ENCODE measurements at regions not wholly inside any gene's neighbourhood (a gene's known extent, or its start where the extent isn't known, plus 50 kb on each side); places are given as distances from the start of the nearest gene placed in this dataset.
"Not testable (repeated sequence)": the region's sequence is repeated elsewhere in the genome, so short reads cannot be mapped to it uniquely, and the experiment has no call there.

DNA sequence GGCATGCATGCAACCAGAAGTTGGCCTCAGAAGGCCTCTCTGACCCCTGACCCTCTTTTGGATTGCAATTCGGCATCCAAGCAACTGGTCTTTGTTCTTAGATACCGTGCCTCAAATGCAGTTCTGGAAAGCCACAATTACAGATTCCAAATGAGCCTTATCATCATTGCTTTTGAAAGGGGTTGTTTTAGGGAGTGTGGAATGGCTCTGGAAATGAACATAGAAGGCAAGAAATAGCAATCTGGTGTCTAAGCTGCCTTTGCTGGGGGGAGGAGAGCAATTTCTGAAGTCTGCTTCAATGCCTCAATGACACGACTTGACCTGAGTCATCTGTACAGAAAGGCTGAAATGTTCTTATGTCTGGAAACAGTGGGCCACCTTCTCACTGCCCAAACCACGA lies 250.1 kb downstream of the NUAK1 start:
- intact Hi-C loops (cut with DNase I), result no loop called here

DNA sequence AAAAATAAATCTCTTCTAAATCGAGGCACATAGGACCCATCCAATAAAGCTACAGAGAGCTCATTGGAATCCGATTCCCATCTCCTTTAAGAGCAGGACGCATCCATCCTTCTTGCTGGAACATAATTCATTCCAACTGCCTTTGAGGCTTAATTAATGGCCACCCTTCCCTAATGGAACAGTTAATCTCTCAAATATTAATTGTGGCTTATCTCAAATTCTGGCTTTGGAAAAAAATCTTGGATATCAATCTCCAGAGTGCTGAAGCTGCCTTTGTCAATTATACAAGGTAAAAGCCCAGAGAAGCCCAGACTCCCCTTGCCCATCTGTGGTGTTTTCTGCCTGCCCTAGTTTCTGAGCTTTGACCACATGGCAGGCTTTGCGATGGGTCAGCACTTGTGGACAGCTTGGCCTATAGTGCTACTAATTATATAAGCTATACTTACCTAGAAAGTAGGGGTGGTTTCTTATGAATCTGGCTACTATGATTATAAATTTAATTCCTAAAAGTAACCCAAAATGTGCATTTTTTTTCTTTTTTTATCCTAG lies 246.3 kb downstream of the NUAK1 start:
- Histone ChIP-seq H3K4me3 (no peak overlapping the region), H3K36me3 (no peaks in the 10 kb centered on the region), H3K4me1 (replicated peaks) (no peaks in the 10 kb centered on the region), H3K9me3 (no peaks in the 10 kb centered on the region), H3K27me3 (replicated peaks; ENCODE audit: insufficient read depth) (no peaks in the 10 kb centered on the region), H3K27ac (no peak overlapping the region)
- intact Hi-C loops (cut with DNase I), result no loop called here
- no peak for DNase-seq (ENCODE audit: low spot score)
- TF ChIP-seq POLR2A (IDR thresholded peaks at IDR 0.05) (no peak), POLR2AphosphoS5 (IDR thresholded peaks at IDR 0.05) (no peak)
- TF ChIP-seq, protein P1, sequence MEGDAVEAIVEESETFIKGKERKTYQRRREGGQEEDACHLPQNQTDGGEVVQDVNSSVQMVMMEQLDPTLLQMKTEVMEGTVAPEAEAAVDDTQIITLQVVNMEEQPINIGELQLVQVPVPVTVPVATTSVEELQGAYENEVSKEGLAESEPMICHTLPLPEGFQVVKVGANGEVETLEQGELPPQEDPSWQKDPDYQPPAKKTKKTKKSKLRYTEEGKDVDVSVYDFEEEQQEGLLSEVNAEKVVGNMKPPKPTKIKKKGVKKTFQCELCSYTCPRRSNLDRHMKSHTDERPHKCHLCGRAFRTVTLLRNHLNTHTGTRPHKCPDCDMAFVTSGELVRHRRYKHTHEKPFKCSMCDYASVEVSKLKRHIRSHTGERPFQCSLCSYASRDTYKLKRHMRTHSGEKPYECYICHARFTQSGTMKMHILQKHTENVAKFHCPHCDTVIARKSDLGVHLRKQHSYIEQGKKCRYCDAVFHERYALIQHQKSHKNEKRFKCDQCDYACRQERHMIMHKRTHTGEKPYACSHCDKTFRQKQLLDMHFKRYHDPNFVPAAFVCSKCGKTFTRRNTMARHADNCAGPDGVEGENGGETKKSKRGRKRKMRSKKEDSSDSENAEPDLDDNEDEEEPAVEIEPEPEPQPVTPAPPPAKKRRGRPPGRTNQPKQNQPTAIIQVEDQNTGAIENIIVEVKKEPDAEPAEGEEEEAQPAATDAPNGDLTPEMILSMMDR (IDR thresholded peaks at IDR 0.05), result no peak
- 63% methylated on average over 4 of the region's 4 CpGs for WGBS

More for the DNA sequence above, 250.1 kb downstream of the NUAK1 start:
- TF ChIP-seq POLR2AphosphoS5 (IDR thresholded peaks at IDR 0.05) (no peak), POLR2A (IDR thresholded peaks at IDR 0.05) (no peak)
- H3K27ac ChIP-seq, result no peak overlapping the region
- no peaks in the 10 kb centered on the region for H3K4me1 ChIP-seq (replicated peaks)
- H3K27me3 ChIP-seq (replicated peaks; ENCODE audit: insufficient read depth), result no peaks in the 10 kb centered on the region
- H3K9me3 ChIP-seq, result no peaks in the 10 kb centered on the region
- WGBS, result 75% methylated on average over 4 of the region's 4 CpGs
- DNase-seq (ENCODE audit: low spot score), result no peak
- no peaks in the 10 kb centered on the region for H3K36me3 ChIP-seq
- H3K4me3 ChIP-seq, result no peak overlapping the region

DNA sequence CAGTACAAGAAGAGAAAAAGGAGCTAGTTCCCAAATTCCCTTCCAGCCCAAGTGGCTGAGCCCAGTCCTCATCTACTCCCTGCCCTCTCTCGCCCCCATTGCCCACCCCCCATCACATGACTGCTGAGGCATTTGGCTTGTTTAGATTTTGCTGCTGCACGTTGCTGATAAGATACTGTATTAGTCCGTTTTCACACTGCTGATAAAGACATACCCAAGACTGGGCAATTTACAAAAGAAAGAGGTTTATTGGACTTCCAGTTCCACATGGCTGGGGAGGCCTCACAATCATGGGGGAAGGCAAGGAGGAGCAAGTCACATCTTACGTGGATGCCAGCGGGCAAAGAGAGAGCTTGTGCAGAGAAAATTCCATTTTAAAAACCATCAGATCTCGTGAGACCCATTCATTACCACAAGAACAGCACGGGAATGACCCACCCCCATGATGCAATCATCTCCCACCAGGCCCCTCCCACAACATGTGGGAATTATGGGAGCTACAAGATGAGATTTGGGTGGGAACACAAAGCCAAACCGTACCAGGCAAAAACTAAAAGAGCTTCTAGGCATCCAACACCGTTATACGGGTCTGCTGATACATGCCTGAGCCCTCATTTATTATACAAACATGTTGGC lies 243.4 kb downstream of the NUAK1 start:
- DNase-seq (ENCODE audit: low spot score); H3K27me3 ChIP-seq (replicated peaks; ENCODE audit: insufficient read depth); H3K4me3 ChIP-seq; H3K27ac ChIP-seq; H3K9me3 ChIP-seq; intact Hi-C loops (cut with DNase I); H3K36me3 ChIP-seq; H3K4me1 ChIP-seq (replicated peaks): not testable (repeated sequence)
- WGBS, result 91% methylated on average over 10 of the region's 10 CpGs

DNA sequence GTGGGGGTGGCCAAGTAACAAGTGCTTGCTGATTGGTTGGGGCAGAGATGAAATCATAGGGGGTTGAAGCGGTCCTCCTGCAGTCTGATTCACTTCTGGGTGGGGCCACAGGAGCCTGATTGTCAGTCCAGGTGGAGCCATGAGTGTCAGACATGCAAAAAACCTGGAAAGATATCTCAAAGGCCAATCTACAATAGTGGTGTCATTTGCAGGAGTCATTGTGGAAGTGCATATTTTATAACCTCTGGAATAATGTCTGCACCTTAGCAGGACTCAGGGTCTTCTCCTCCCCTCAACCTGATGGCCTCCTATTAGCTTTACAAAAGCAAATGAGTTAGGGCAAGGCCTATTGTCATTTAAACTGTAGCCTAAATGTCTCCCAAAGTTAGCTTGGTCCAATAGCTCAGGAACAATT lies 241.4 kb downstream of the NUAK1 start:
- Histone ChIP-seq H3K27ac (no peak overlapping the region), H3K36me3 (no peaks in the 10 kb centered on the region), H3K9me3 (no peaks in the 10 kb centered on the region), H3K4me1 (replicated peaks) (no peaks in the 10 kb centered on the region), H3K27me3 (replicated peaks; ENCODE audit: insufficient read depth) (no peaks in the 10 kb centered on the region), H3K4me3 (no peak overlapping the region)
- 68% methylated on average over 1 of the region's 1 CpG for WGBS
- DNase-seq (ENCODE audit: low spot score), result no peak
- TF ChIP-seq, protein P1 (IDR thresholded peaks at IDR 0.05), result no peak
- TF ChIP-seq POLR2A (IDR thresholded peaks at IDR 0.05), result no peak
- TF ChIP-seq POLR2AphosphoS5 (IDR thresholded peaks at IDR 0.05), result no peak
- intact Hi-C loops (cut with DNase I), result no loop called here

DNA sequence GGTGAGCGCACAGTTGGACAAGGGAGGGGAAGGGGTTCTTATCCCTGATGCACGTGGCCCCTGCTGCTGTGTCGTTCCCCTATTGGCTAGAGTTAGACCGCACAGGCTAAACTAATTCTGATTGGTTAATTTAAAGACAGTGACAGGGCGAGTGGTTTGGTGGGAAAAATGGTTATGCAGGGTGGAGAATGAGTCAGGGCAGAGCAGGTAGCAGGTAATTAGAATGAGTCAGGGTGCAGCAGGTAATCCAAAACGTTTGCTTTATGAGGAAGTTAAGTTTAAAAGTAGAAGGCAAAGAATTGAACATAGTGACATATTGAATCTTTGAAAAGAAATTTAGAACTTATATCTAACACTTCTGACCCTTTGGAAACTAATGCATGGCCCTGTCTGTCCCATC lies 240.5 kb downstream of the NUAK1 start:
- H3K9me3 ChIP-seq; DNase-seq (ENCODE audit: low spot score); H3K4me3 ChIP-seq; H3K27me3 ChIP-seq (replicated peaks; ENCODE audit: insufficient read depth); intact Hi-C loops (cut with DNase I); H3K27ac ChIP-seq; H3K36me3 ChIP-seq; H3K4me1 ChIP-seq (replicated peaks): not testable (repeated sequence)
- 88% methylated on average over 6 of the region's 6 CpGs for WGBS

DNA sequence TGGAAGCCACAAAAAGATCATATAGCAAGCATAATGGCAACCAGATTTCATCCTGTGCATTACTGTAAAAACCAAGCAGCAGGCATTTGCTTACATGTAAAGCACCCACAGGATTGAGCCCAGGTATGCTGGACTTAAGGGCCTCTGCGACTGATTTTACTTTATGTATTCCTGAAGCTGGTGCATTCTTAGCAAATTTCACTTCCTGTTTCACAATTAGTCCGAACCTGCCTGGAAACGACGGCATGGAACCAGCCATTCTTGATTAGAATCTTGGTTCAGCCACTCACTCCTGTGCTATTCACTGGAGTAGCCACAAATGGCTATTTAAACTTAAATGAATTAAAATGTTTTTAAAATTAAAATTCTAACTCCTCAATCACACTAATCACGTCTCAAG lies 239.2 kb downstream of the NUAK1 start:
- H3K36me3 ChIP-seq, result no peaks in the 10 kb centered on the region
- no peaks in the 10 kb centered on the region for H3K4me1 ChIP-seq (replicated peaks)
- H3K4me3 ChIP-seq, result no peak overlapping the region
- no peak for DNase-seq (ENCODE audit: low spot score)
- H3K27me3 ChIP-seq (replicated peaks; ENCODE audit: insufficient read depth), result no peaks in the 10 kb centered on the region
- H3K27ac ChIP-seq, result no peak overlapping the region
- intact Hi-C loops (cut with DNase I), result no loop called here
- 72% methylated on average over 5 of the region's 5 CpGs for WGBS
- TF ChIP-seq POLR2AphosphoS5 (IDR thresholded peaks at IDR 0.05), result no peak
- no peak for TF ChIP-seq POLR2A (IDR thresholded peaks at IDR 0.05)
- TF ChIP-seq, protein P1 (IDR thresholded peaks at IDR 0.05), result no peak
- H3K9me3 ChIP-seq, result no peaks in the 10 kb centered on the region
